ENCODE measurements at regions not wholly inside any gene's neighbourhood (a gene's known extent, or its start where the extent isn't known, plus 50 kb on each side); places are given as distances from the start of the nearest gene placed in this dataset.

DNA sequence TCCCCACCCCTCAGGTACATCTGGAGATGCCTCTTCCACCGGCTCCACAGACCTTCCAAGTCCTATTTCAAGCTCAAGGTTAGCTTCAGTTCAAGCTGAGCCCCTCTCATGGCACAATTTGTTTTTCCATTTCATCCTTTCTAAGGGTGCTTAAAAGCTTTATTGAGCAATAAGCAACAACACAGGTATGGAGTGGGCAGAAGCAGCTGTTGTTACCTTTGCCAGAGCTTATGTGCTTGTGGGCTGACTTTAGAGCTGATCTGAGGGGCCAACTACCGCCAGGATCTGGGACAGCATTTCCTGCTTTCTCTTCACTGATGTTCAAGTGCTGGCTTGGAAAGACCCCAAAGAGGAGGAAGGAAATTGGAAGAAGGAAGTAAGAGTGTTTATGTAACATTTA lies 140.0 kb upstream of the KLHL25 start:
- Histone ChIP-seq H3K4me3 (no peak overlapping the region), H3K9me3 (no peaks in the 10 kb centered on the region), H3K27me3 (no peaks in the 10 kb centered on the region), H3K4me1 (no peaks in the 10 kb centered on the region), H3K36me3 (no peaks in the 10 kb centered on the region), H3K27ac (no peak overlapping the region)
- intact Hi-C loops (cut with DNase I) = no loop called here
- TF ChIP-seq, protein P1, sequence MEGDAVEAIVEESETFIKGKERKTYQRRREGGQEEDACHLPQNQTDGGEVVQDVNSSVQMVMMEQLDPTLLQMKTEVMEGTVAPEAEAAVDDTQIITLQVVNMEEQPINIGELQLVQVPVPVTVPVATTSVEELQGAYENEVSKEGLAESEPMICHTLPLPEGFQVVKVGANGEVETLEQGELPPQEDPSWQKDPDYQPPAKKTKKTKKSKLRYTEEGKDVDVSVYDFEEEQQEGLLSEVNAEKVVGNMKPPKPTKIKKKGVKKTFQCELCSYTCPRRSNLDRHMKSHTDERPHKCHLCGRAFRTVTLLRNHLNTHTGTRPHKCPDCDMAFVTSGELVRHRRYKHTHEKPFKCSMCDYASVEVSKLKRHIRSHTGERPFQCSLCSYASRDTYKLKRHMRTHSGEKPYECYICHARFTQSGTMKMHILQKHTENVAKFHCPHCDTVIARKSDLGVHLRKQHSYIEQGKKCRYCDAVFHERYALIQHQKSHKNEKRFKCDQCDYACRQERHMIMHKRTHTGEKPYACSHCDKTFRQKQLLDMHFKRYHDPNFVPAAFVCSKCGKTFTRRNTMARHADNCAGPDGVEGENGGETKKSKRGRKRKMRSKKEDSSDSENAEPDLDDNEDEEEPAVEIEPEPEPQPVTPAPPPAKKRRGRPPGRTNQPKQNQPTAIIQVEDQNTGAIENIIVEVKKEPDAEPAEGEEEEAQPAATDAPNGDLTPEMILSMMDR (IDR thresholded peaks at IDR 0.05) = no peak
- no peak for TF ChIP-seq POLR2AphosphoS5 (IDR thresholded peaks at IDR 0.05; ENCODE audit: insufficient read depth in 1 of 2, low read depth in 1 of 2)
- no peak for TF ChIP-seq POLR2A (IDR thresholded peaks at IDR 0.05)
- no peak for DNase-seq (ENCODE audit: extremely low spot score in 2 of 2)

DNA sequence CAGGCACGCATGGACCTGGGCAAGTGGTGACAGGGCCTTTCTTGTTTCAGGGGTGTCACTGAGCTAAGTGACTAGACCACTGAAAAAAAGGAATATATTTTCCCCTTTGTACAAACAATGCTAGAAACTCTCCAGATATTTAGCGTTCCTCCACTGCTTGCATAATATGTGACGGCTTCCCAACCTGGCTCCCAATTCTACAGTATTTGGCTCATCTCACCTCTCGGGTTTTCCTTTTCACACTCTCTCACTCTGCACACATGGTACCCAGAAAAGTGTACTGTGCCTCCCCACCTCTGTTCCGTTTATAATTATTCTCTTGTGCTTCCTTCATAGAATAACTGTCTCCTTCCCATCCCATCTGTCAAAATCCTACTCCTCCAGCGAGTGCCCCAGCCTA lies 140.5 kb upstream of the KLHL25 start:
- Histone ChIP-seq H3K36me3 (no peaks in the 10 kb centered on the region), H3K4me3 (no peak overlapping the region), H3K27ac (no peak overlapping the region), H3K27me3 (no peaks in the 10 kb centered on the region), H3K4me1 (no peaks in the 10 kb centered on the region), H3K9me3 (no peaks in the 10 kb centered on the region)
- TF ChIP-seq, protein P1 (IDR thresholded peaks at IDR 0.05) = no peak
- no peak for TF ChIP-seq POLR2AphosphoS5 (IDR thresholded peaks at IDR 0.05; ENCODE audit: insufficient read depth in 1 of 2, low read depth in 1 of 2)
- no peak for TF ChIP-seq POLR2A (IDR thresholded peaks at IDR 0.05)
- no peak for DNase-seq (ENCODE audit: extremely low spot score in 2 of 2)
- intact Hi-C loops (cut with DNase I) = no loop called here

DNA sequence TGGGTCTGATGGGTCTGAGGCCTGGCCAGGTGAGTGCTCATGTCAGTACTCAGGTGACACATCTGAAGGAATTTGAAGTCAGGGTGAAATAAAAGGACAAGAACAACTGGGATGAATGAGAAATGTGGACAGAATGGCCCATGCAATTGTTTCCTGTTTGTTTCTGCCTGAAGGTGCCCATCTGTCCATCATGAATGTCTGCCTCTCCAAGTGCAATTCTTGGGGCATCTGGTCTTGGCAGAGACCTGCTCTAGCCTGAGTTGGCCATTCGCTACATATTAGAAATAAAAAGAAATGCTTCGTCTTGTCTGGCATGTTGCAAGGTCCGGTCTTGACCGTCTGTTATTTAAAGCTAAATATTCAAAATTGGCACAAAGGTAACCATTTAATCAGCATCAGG lies 142.0 kb upstream of the AGBL1 start:
- Histone ChIP-seq H3K9me3 (no peaks in the 10 kb centered on the region), H3K4me1 (peaks cover 6% of the 10 kb centered on the region), H3K36me3 (no peaks in the 10 kb centered on the region), H3K4me3 (no peak overlapping the region), H3K27me3 (no peaks in the 10 kb centered on the region), H3K27ac (no peak overlapping the region)
- TF ChIP-seq, protein P1 (IDR thresholded peaks at IDR 0.05) = no peak
- TF ChIP-seq POLR2AphosphoS5 (IDR thresholded peaks at IDR 0.05; ENCODE audit: insufficient read depth in 1 of 2, low read depth in 1 of 2) (no peak), POLR2A (IDR thresholded peaks at IDR 0.05) (no peak)
- no peak for DNase-seq (ENCODE audit: extremely low spot score in 2 of 2)
- intact Hi-C loops (cut with DNase I) = no loop called here

DNA sequence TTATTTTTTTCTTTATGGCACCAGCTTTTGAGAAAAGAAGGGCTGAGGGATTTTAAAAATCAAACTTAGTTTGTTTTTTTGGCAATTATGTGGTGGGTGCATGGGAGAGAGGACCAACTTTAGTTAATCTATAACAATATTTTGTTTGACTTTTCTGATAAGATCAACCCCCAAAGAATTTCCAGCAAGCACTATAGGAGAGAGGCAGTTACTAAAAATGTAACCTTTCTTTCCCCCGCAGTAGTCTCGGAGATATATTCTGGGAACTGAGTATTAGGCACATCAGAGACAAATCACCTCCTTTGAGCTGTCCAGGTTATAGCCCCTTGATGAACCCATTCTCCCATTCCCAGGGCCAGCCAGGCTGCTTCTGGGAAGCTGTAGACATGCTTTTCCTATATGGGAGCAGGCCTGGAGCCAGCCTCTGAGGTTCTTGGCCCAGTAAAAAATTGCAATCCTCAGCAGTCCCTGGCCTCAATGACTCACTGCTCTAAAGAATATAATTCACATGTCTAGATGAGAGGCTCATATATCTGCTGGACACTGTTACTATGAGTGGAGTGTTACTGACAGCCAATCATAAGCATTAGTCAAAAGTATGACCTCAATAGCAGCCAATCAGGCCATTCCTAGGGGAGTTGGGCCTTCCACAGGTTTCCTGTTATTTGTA lies 138.3 kb upstream of the AGBL1 start:
- intact Hi-C loops (cut with DNase I) = no loop called here
- peaks cover 6% of the 10 kb centered on the region for H3K4me1 ChIP-seq
- H3K9me3 ChIP-seq = no peaks in the 10 kb centered on the region
- no peak for DNase-seq (ENCODE audit: extremely low spot score in 2 of 2)
- H3K27ac ChIP-seq = no peak overlapping the region
- TF ChIP-seq POLR2AphosphoS5 (IDR thresholded peaks at IDR 0.05; ENCODE audit: insufficient read depth in 1 of 2, low read depth in 1 of 2) (no peak), POLR2A (IDR thresholded peaks at IDR 0.05) (no peak)
- TF ChIP-seq, protein P1 (IDR thresholded peaks at IDR 0.05) = no peak
- no peaks in the 10 kb centered on the region for H3K27me3 ChIP-seq
- no peak overlapping the region for H3K4me3 ChIP-seq
- H3K36me3 ChIP-seq = no peaks in the 10 kb centered on the region

DNA sequence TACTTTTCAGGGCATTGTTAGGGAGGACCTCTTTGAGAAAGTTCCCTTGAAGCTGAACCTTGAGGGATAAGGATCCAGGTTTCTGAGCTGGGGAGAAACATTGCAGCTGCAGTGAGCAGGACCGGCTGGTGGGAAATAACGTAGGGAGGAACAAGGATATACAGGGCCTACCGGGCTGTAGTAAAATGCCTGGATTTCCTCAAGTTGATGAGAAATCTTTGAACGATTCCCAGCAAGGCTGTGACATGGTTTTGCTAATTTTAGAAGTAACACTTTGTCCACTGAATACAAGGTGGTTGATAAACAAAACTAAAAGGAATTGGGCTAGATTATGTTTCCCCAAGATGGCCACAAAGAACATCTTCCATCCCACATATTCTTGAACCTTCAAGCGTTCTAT lies 137.0 kb upstream of the AGBL1 start:
- DNase-seq (ENCODE audit: extremely low spot score in 2 of 2) = no peak
- Histone ChIP-seq H3K4me1 (peaks cover 6% of the 10 kb centered on the region), H3K36me3 (no peaks in the 10 kb centered on the region), H3K27ac (no peak overlapping the region), H3K27me3 (no peaks in the 10 kb centered on the region), H3K4me3 (no peak overlapping the region), H3K9me3 (no peaks in the 10 kb centered on the region)
- TF ChIP-seq POLR2A (IDR thresholded peaks at IDR 0.05) = no peak
- no peak for TF ChIP-seq POLR2AphosphoS5 (IDR thresholded peaks at IDR 0.05; ENCODE audit: insufficient read depth in 1 of 2, low read depth in 1 of 2)
- TF ChIP-seq, protein P1 (IDR thresholded peaks at IDR 0.05) = no peak
- intact Hi-C loops (cut with DNase I) = no loop called here
